Coronary artery (tissue), 2 donors: ENCODE measurements at regions not wholly inside any gene's neighbourhood (a gene's known extent, or its start where the extent isn't known, plus 50 kb on each side); places are given as distances from the start of the nearest gene placed in this dataset.
"Not testable (repeated sequence)": the region's sequence is repeated elsewhere in the genome, so short reads cannot be mapped to it uniquely, and the experiment has no call there.

Experiments used
- DNase-seq: peaks from one replicate; pipeline ENCODE4 v3.0.0-alpha.2; 2017; ENCODE audit warnings: low spot score
- H3K27ac ChIP-seq, 2 donors: fragments of 200-600 bp; sonication (generic); one replicate each; pipeline ENCODE4 v1.5.1; 2016 to 2019
- H3K4me3 ChIP-seq: fragments of 200-600 bp; sonication (generic); 2 replicates; pipeline ENCODE4 v1.5.1; 2016; ENCODE audit warnings: mild to moderate bottlenecking, moderate library complexity
- TF ChIP-seq, protein P1 (sequence below): fragments of 200-600 bp; sonication (generic); IDR thresholded peaks from one replicate; pipeline ENCODE4 v1.5.1; 2019; ENCODE audit warnings: antibody characterized with exemption

DNA sequence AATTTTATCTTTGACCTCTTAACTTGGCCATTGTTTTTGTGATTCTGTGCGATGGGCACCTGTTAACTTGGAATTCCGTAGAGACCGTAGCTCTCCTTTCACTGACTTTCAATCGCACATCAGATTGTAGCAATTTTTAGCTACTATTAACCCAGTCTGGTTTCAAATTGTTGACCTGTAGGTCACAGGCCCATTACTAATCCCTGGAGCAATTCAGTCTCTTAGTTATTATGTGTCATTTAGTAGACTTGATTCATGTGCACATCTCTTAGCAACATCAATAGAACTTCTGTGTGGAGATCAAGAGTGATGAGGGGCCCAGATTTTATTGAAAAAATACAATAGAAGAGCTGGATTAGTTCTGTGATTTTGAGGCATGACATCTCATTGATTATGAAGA lies 549.6 kb upstream of the SLC10A2 start:
- DNase-seq, result no peak
- Histone ChIP-seq H3K27ac (no peak overlapping the region), H3K4me3 (no peak overlapping the region)
- TF ChIP-seq, protein P1, sequence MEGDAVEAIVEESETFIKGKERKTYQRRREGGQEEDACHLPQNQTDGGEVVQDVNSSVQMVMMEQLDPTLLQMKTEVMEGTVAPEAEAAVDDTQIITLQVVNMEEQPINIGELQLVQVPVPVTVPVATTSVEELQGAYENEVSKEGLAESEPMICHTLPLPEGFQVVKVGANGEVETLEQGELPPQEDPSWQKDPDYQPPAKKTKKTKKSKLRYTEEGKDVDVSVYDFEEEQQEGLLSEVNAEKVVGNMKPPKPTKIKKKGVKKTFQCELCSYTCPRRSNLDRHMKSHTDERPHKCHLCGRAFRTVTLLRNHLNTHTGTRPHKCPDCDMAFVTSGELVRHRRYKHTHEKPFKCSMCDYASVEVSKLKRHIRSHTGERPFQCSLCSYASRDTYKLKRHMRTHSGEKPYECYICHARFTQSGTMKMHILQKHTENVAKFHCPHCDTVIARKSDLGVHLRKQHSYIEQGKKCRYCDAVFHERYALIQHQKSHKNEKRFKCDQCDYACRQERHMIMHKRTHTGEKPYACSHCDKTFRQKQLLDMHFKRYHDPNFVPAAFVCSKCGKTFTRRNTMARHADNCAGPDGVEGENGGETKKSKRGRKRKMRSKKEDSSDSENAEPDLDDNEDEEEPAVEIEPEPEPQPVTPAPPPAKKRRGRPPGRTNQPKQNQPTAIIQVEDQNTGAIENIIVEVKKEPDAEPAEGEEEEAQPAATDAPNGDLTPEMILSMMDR, result no peak

DNA sequence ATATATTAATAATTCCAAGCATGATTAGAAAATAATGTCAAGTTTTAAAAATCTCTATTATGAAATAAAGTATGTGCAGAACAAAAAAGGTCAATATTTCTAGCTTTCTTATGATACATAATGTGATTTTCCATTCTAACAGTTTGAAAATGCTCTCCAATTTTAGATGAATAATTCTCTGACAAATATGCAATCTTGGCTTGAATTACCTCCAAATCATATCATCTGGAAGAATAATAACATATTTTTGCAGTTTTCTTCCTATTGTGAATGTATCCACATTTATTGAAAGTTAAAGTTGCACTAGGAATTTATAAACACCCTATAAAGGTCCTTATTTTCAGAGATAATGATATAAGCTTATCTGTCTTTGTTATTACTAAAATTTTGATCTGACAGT lies 548.5 kb upstream of the SLC10A2 start:
- Histone ChIP-seq H3K4me3 (no peak overlapping the region), H3K27ac (no peak overlapping the region)
- TF ChIP-seq, protein P1, result no peak
- no peak for DNase-seq

- Histone ChIP-seq H3K4me3 (no peak overlapping the region), H3K27ac (no peak overlapping the region)
- DNase-seq, result no peak
- TF ChIP-seq, protein P1, result no peak
Measured at GRCh38 chr13:103607995-103608394, 541.8 kb upstream of the SLC10A2 start.

DNA sequence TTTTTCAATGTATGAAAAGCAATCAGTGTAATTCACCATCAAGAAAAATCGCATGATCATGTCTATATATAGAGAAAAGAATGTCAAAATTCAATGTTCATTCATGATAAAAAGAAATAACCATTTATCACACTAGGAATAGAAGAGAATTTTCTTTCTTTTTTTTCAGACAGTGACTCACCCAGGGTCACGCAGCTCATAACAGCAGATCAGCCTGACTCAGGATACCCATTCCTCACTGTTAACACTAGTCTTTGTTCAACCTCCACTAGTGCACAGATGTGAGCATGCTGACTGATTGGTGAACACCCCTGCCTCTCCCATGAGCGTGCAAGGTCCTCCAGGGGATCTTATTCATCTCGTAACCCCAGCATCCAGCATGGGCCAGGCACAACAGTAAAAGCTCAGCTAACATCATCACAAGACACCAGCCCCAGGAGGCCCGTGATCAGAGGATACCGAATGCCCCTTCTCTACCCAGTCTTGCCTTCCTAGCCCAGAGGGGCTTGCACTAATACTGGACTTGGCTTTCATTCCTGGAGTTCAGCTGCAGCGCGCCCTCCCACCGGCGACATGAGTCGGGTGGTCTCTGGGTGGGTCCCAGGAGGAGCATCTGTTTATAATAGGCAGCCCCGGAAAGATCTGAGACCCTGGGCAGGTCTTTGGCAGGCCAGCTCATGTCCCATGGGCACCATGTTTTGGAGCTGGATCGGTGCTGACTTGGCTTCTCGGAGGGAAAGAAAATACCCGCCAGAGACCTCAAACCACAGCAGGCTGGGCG lies 539.5 kb upstream of the SLC10A2 start:
- TF ChIP-seq, protein P1, result no peak
- Histone ChIP-seq H3K27ac (no peak overlapping the region), H3K4me3 (no peak overlapping the region)
- no peak for DNase-seq

DNA sequence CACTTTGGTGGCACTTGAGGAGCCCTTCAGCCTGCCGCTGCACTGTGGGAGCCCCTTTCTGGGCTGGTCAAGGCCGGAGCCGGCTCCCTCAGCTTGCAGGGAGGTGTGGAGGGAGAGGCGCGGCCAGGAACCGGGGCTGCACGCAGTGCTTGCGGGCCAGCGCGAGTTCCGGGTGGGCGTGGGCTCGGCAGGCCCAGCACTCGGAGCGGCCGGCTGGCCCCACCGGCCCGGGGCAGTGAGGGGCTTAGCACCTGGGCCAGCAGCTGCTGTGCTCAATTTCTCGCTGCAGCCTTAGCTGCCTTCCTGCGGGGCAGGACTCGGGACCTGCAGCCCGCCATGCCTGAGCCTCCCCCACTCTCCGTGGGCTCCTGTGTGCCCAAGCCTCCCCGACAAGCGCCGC lies 533.7 kb upstream of the SLC10A2 start:
- not testable (repeated sequence) for DNase-seq, H3K27ac ChIP-seq, H3K4me3 ChIP-seq

GRCh38 chr13:103598671-103599070 lies 532.5 kb upstream of the SLC10A2 start:
- Histone ChIP-seq H3K27ac (no peak overlapping the region), H3K4me3 (no peak overlapping the region)
- no peak for DNase-seq
- TF ChIP-seq, protein P1, result no peak

GRCh38 chr13:103573446-103573845 lies 507.2 kb upstream of the SLC10A2 start:
- Histone ChIP-seq H3K27ac (no peak overlapping the region), H3K4me3 (no peak overlapping the region)
- DNase-seq, result no peak
- TF ChIP-seq, protein P1, result no peak
